B cell (primary cell): ENCODE measurements at regions not wholly inside any gene's neighbourhood (a gene's known extent, or its start where the extent isn't known, plus 50 kb on each side); places are given as distances from the start of the nearest gene placed in this dataset.

Experiments
- ATAC-seq: fragments of 200-7000 bp; cut with Tn5 transposase; one replicate; pipeline ENCODE4 v1.10.0; 2021; ENCODE audit warnings: low read depth, mild to moderate bottlenecking, moderate number of reproducible peaks, moderate library complexity
- CTCF ChIA-PET: fragments of 350-600 bp; sonication (Branson Sonifier 250); formaldehyde crosslinking; loops from one replicate; lab custom pipeline; 2021; ENCODE audit warnings: antibody characterized with exemption, inconsistent platforms; lab: Charles Lee
- POLR2A ChIA-PET: fragments of 350-600 bp; sonication (Branson Sonifier 250); formaldehyde crosslinking; loops from one replicate; lab custom pipeline; 2021; ENCODE audit warnings: antibody characterized with exemption; lab: Charles Lee
- DNase-seq: peaks from one replicate; pipeline ENCODE4 v3.0.0; 2013
- H2AFZ ChIP-seq: 2 replicates; pipeline ENCODE4 v1.6.1; 2012; ENCODE audit warnings: mild to moderate bottlenecking, low read depth, low read length; ENCODE audit not compliant: insufficient read depth, poor library complexity, severe bottlenecking
- H3K27ac ChIP-seq, 2 donors: 1 replicate in 1 of 2; 2 replicates in 1 of 2; pipeline ENCODE4 v1.5.1; 2012 to 2013; ENCODE audit warnings: low read length in 2 of 2, mild to moderate bottlenecking in 2 of 2, moderate library complexity in 1 of 2
- H3K27me3 ChIP-seq, 4 experiments: fragments of 200-600 bp in 1 of 4; sonication (generic) in 1 of 4; replicated peaks in 1 of 4; 1 replicate in 2 of 4; 2 replicates in 2 of 4; pipeline versions ENCODE4 v1.6.1 to v1.7.0; 2013 to 2016; ENCODE audit warnings: low read length in 3 of 4, mild to moderate bottlenecking in 2 of 4, mixed read lengths in 1 of 4, moderate library complexity in 1 of 4; ENCODE audit not compliant: insufficient read depth in 4 of 4, control insufficient read depth in 3 of 4; ENCODE audit errors: control extremely low read depth in 1 of 4
- H3K36me3 ChIP-seq, 2 experiments: replicated peaks in 1 of 2; 1 replicate in 1 of 2; 2 replicates in 1 of 2; pipeline versions ENCODE4 v1.6.1 to v1.7.1; 2013; ENCODE audit warnings: low read length in 1 of 2; ENCODE audit not compliant: insufficient read depth in 2 of 2, control insufficient read depth in 1 of 2; ENCODE audit errors: control extremely low read depth in 1 of 2, extremely low read depth in 1 of 2
- H3K4me1 ChIP-seq, 2 donors: fragments of 200-600 bp in 1 of 2; sonication (generic) in 1 of 2; 1 replicate in 1 of 2; 2 replicates in 1 of 2; pipeline versions ENCODE4 v1.5.1 to v1.6.1; 2013 to 2017; ENCODE audit warnings: low read length in 2 of 2; ENCODE audit not compliant: control insufficient read depth in 2 of 2, insufficient read depth in 2 of 2
- H3K4me2 ChIP-seq: replicated peaks from 2 replicates; pipeline ENCODE3; 2012; ENCODE audit warnings: mild to moderate bottlenecking, low read depth, low read length; ENCODE audit not compliant: poor library complexity, severe bottlenecking
- H3K4me3 ChIP-seq, 5 experiments: fragments of 200-600 bp in 1 of 5; sonication (generic) in 1 of 5; 1 replicate in 3 of 5; 2 replicates in 2 of 5; pipeline versions ENCODE4 v1.5.1 to v1.7.0; 2011 to 2016; ENCODE audit warnings: low read length in 4 of 5, mild to moderate bottlenecking in 4 of 5, low read depth in 2 of 5, control low read depth in 1 of 5, moderate library complexity in 1 of 5; ENCODE audit not compliant: insufficient read depth in 1 of 5; ENCODE audit errors: control extremely low read depth in 1 of 5, extremely low read depth in 1 of 5
- H3K79me2 ChIP-seq: fragments of 200-600 bp; sonication (generic); one replicate; pipeline ENCODE4 v1.6.0; 2016; ENCODE audit warnings: low read length; ENCODE audit not compliant: control insufficient read depth, insufficient read depth
- H3K9ac ChIP-seq: fragments of 200-600 bp; sonication (generic); 2 replicates; pipeline ENCODE4 v1.6.1; 2017; ENCODE audit warnings: mild to moderate bottlenecking, low read length, moderate library complexity
- H3K9me3 ChIP-seq, 3 donors: one replicate each; pipeline versions ENCODE4 v1.6.1 to v1.7.1; 2013; ENCODE audit warnings: low read length in 2 of 3; ENCODE audit not compliant: control insufficient read depth in 2 of 3, insufficient read depth in 1 of 3; ENCODE audit errors: control extremely low read depth in 1 of 3
- H4K20me1 ChIP-seq: 2 replicates; pipeline ENCODE4 v1.6.0; 2012; ENCODE audit warnings: mild to moderate bottlenecking, low read length; ENCODE audit not compliant: insufficient read depth, control insufficient read depth, poor library complexity, severe bottlenecking
- H3K27ac Mint-ChIP-seq: one replicate; pipeline ENCODE4 v1.8.0; 2021; ENCODE audit warnings: mixed read lengths
- H3K27me3 Mint-ChIP-seq: one replicate; pipeline ENCODE4 v1.8.0; 2021; ENCODE audit warnings: mixed read lengths
- H3K4me1 Mint-ChIP-seq: one replicate; pipeline ENCODE4 v1.8.0; 2021; ENCODE audit warnings: mixed read lengths
- H3K4me3 Mint-ChIP-seq: one replicate; pipeline ENCODE4 v1.8.0; 2021; ENCODE audit warnings: mixed read lengths
- H3K9me3 Mint-ChIP-seq: one replicate; pipeline ENCODE4 v1.8.0; 2022; ENCODE audit warnings: mixed read lengths; ENCODE audit not compliant: insufficient read depth
- EZH2 ChIP-seq: IDR thresholded peaks from 2 replicates; pipeline ENCODE4 v1.6.1; 2012; ENCODE audit warnings: borderline replicate concordance, low read depth, mild to moderate bottlenecking, moderate library complexity, low read length; ENCODE audit not compliant: insufficient read depth, poor library complexity, severe bottlenecking
- WGBS: methylation state at CpG from one replicate; pipeline ENCODE4 v1.1.5; 2013; ENCODE audit warnings: missing lambda C conversion rate; ENCODE audit not compliant: insufficient coverage; 5-methylcytosine and 5-hydroxymethylcytosine counted together
- intact Hi-C: fragments of 100-400 bp; cut with micrococcal nuclease; formaldehyde crosslinking; loops from one replicate; pipeline ENCODE4 v1.10.0; 2022
- TF ChIP-seq, protein P1 (sequence below): fragments of 200-600 bp; IDR thresholded peaks from one replicate; pipeline ENCODE4 v1.8.0; 2022; ENCODE audit warnings: antibody characterized with exemption, mild to moderate bottlenecking

DNA sequence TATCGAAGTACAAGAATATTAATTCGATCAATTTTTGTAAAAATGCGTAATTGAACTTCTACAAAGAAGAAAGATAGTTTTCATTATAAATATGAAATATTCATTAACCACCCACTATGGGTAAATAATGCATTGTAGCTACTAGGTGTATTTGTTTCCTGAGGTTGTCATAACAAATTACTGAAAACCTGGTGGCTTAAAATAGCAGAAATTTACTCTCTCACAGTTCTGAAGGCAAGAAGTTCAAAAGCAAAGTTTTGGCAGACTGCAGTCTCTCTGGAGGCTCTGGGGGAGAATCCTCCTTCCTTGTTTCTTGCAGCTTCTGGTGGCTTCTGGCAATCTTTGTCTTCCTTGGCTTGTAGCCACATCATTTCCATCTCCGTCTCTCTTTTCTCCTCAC is 99.2 kb upstream of the MIR17HG start:
- H3K9ac ChIP-seq: no peak overlapping the region
- ChIA-PET POLR2A (no interaction called here), CTCF (no interaction called here)
- Mint-ChIP-seq H3K4me3 (no peak overlapping the region), H3K27ac (no peak overlapping the region), H3K27me3 (peaks cover 4% of the 10 kb centered on the region), H3K4me1 (no peaks in the 10 kb centered on the region), H3K9me3 (no peaks in the 10 kb centered on the region)
- H3K79me2 ChIP-seq: no peaks in the 10 kb centered on the region
- intact Hi-C loops: no loop called here
- TF ChIP-seq, protein P1, sequence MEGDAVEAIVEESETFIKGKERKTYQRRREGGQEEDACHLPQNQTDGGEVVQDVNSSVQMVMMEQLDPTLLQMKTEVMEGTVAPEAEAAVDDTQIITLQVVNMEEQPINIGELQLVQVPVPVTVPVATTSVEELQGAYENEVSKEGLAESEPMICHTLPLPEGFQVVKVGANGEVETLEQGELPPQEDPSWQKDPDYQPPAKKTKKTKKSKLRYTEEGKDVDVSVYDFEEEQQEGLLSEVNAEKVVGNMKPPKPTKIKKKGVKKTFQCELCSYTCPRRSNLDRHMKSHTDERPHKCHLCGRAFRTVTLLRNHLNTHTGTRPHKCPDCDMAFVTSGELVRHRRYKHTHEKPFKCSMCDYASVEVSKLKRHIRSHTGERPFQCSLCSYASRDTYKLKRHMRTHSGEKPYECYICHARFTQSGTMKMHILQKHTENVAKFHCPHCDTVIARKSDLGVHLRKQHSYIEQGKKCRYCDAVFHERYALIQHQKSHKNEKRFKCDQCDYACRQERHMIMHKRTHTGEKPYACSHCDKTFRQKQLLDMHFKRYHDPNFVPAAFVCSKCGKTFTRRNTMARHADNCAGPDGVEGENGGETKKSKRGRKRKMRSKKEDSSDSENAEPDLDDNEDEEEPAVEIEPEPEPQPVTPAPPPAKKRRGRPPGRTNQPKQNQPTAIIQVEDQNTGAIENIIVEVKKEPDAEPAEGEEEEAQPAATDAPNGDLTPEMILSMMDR: no peak
- TF ChIP-seq EZH2: no peak
- no peak for ATAC-seq
- H3K27me3 ChIP-seq: no peaks in the 10 kb centered on the region
- DNase-seq: no peak
- H3K36me3 ChIP-seq: no peaks in the 10 kb centered on the region
- H3K27ac ChIP-seq: no peak overlapping the region
- no peak overlapping the region for H3K4me2 ChIP-seq
- H3K9me3 ChIP-seq: no peaks in the 10 kb centered on the region
- H3K4me3 ChIP-seq: no peak overlapping the region
- no peaks in the 10 kb centered on the region for H4K20me1 ChIP-seq
- H3K4me1 ChIP-seq: no peaks in the 10 kb centered on the region
- WGBS: 40% methylated on average over 1 of the region's 4 CpGs
- no peak overlapping the region for H2AFZ ChIP-seq

DNA sequence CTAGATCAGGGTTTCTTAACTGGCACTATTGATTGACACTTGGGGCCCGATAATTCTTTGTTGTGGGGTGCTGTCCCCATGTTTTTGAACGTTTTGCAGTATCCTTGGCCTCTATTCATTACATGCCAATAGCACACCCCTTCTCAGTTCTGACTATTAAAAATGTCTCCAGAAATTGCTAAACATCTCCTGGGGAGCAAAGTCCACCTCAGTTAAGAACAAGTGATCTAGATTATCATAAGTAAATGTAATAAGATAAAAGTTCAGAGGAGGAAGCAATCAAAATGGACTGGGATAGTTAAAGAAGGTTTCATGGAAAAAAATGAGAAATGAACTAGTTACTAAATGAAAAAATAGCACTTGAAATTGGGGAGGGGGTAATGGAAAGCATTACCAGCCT is 98.1 kb upstream of the MIR17HG start:
- H3K4me1 ChIP-seq: no peaks in the 10 kb centered on the region
- no peak overlapping the region for H3K27ac ChIP-seq
- CTCF ChIA-PET: no interaction called here
- H3K9me3 ChIP-seq: no peaks in the 10 kb centered on the region
- intact Hi-C loops: no loop called here
- no peak for TF ChIP-seq EZH2
- TF ChIP-seq, protein P1: no peak
- no peak overlapping the region for H2AFZ ChIP-seq
- DNase-seq (no peak), ATAC-seq (no peak)
- Mint-ChIP-seq H3K27ac (no peak overlapping the region), H3K27me3 (peaks cover 4% of the 10 kb centered on the region), H3K9me3 (no peaks in the 10 kb centered on the region), H3K4me1 (no peaks in the 10 kb centered on the region), H3K4me3 (no peak overlapping the region)
- POLR2A ChIA-PET: no interaction called here
- no peak overlapping the region for H3K9ac ChIP-seq
- no peaks in the 10 kb centered on the region for H3K79me2 ChIP-seq
- no peaks in the 10 kb centered on the region for H4K20me1 ChIP-seq
- no peak overlapping the region for H3K4me2 ChIP-seq
- no peaks in the 10 kb centered on the region for H3K27me3 ChIP-seq
- no peaks in the 10 kb centered on the region for H3K36me3 ChIP-seq
- no CpG with 5 or more reads among the region's 2 CpGs for WGBS
- H3K4me3 ChIP-seq: no peak overlapping the region
